Neural progenitor cell (in vitro differentiated cells): ENCODE measurements at regions not wholly inside any gene's neighbourhood (a gene's known extent, or its start where the extent isn't known, plus 50 kb on each side); places are given as distances from the start of the nearest gene placed in this dataset.

Source experiments
- CTCF ChIP-seq: fragments of 200-600 bp; sonication (generic); IDR thresholded peaks from 2 replicates; pipeline ENCODE4 v1.5.1; 2017; ENCODE audit warnings: antibody characterized with exemption, mild to moderate bottlenecking
- EZH2phosphoT487 ChIP-seq: fragments of 200-600 bp; sonication (generic); IDR thresholded peaks from 2 replicates; pipeline ENCODE4 v1.6.1; 2017; ENCODE audit warnings: antibody characterized with exemption

- no peak for TF ChIP-seq EZH2phosphoT487
- no peak for TF ChIP-seq CTCF
Observed at GRCh38 chr15:31243895-31244294, 82.7 kb upstream of the KLF13 start.
